ENCODE measurements at regions not wholly inside any gene's neighbourhood (a gene's known extent, or its start where the extent isn't known, plus 50 kb on each side); places are given as distances from the start of the nearest gene placed in this dataset.

- no peak overlapping the region for H3K9ac ChIP-seq (ENCODE audit: low read depth in 1 of 2, low read length in 2 of 2)
- no peak for TF ChIP-seq HNF4A (conservative IDR thresholded peaks at IDR 0.05)
- TF ChIP-seq HNF4G (IDR thresholded peaks at IDR 0.05) = no peak
- no peak for TF ChIP-seq FOXA1 (IDR thresholded peaks at IDR 0.05)
- no peak for TF ChIP-seq ZBTB33 (IDR thresholded peaks at IDR 0.05)
- no peak for TF ChIP-seq JUND (IDR thresholded peaks at IDR 0.05)
- TF ChIP-seq GABPA (IDR thresholded peaks at IDR 0.05 in 1 of 2, conservative IDR thresholded peaks at IDR 0.05 in 1 of 2) = no peak
- no peak for TF ChIP-seq TAF1 (conservative IDR thresholded peaks at IDR 0.05)
- TF ChIP-seq EGR1 (IDR thresholded peaks at IDR 0.05; ENCODE audit: low read depth in 2 of 2) = no peak
- TF ChIP-seq MAX (IDR thresholded peaks at IDR 0.05) = no peak
- no peak for TF ChIP-seq NR2F2 (IDR thresholded peaks at IDR 0.05)
- TF ChIP-seq, protein P1, sequence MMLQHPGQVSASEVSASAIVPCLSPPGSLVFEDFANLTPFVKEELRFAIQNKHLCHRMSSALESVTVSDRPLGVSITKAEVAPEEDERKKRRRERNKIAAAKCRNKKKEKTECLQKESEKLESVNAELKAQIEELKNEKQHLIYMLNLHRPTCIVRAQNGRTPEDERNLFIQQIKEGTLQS (IDR thresholded peaks at IDR 0.05) = no peak
- TF ChIP-seq SP1 (IDR thresholded peaks at IDR 0.05) = no peak
- TF ChIP-seq YY1 (IDR thresholded peaks at IDR 0.05) = no peak
- TF ChIP-seq FOXA2 (IDR thresholded peaks at IDR 0.05) = no peak
- TF ChIP-seq RAD21 (IDR thresholded peaks at IDR 0.05) = no peak
- WGBS = 82% methylated on average over 3 of the region's 3 CpGs
Observed at GRCh38 chr3:74814181-74814580, 199.7 kb upstream of the CNTN3 start.

DNA sequence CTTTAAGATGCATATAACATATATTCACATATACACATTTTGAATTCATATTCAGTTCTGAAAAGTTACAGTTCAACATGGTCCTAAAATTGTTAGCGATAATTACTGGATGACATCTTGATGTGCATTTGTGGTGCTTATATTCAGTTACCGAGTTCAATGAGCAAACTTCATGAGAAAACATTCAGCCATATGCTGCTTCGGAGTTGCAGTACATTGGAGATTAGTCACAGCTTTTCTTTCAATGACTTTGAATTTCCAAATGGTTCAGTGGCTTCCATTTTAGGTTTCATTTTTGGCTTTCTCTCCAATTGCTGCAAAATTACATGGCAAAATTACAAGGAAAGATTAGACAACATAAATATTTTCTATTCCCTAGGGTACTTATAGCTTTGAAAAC is 198.3 kb upstream of the CNTN3 start:
- no peak overlapping the region for H3K27ac ChIP-seq (ENCODE audit: low read depth in 1 of 2, low read length in 2 of 2)
- no peaks in the 10 kb centered on the region for H3K4me1 ChIP-seq (ENCODE audit: control insufficient read depth in 4 of 4, insufficient read depth in 4 of 4, low read length in 3 of 4)
- no peaks in the 10 kb centered on the region for H3K27me3 ChIP-seq (ENCODE audit: control insufficient read depth in 4 of 4, insufficient read depth in 4 of 4, low read length in 3 of 4)
- H3K36me3 ChIP-seq (ENCODE audit: control insufficient read depth in 4 of 4, insufficient read depth in 3 of 4, low read depth in 1 of 4, low read length in 3 of 4) = no peaks in the 10 kb centered on the region
- no peak overlapping the region for H3K9ac ChIP-seq (ENCODE audit: low read depth in 1 of 2, low read length in 2 of 2)
- TF ChIP-seq JUND (IDR thresholded peaks at IDR 0.05) = no peak
- H3K9me3 ChIP-seq (ENCODE audit: control insufficient read depth in 4 of 4, low read length in 3 of 4) = no peaks in the 10 kb centered on the region
- DNase-seq (ENCODE audit: low spot score) = no peak
- WGBS = 88% methylated on average over 3 of the region's 3 CpGs
- H3K4me3 ChIP-seq (ENCODE audit: low read depth in 1 of 3, low read length in 3 of 3) = no peak overlapping the region

More at GRCh38 chr3:74814181-74814580, 199.7 kb upstream of the CNTN3 start:
- Histone ChIP-seq H3K4me3 (ENCODE audit: low read depth in 1 of 3, low read length in 3 of 3) (no peak overlapping the region), H3K27ac (ENCODE audit: low read depth in 1 of 2, low read length in 2 of 2) (no peak overlapping the region), H3K36me3 (ENCODE audit: control insufficient read depth in 4 of 4, insufficient read depth in 3 of 4, low read depth in 1 of 4, low read length in 3 of 4) (no peaks in the 10 kb centered on the region), H3K27me3 (ENCODE audit: control insufficient read depth in 4 of 4, insufficient read depth in 4 of 4, low read length in 3 of 4) (no peaks in the 10 kb centered on the region), H3K4me1 (ENCODE audit: control insufficient read depth in 4 of 4, insufficient read depth in 4 of 4, low read length in 3 of 4) (no peaks in the 10 kb centered on the region), H3K9me3 (ENCODE audit: control insufficient read depth in 4 of 4, low read length in 3 of 4) (no peaks in the 10 kb centered on the region)
- DNase-seq (ENCODE audit: low spot score) = no peak

DNA sequence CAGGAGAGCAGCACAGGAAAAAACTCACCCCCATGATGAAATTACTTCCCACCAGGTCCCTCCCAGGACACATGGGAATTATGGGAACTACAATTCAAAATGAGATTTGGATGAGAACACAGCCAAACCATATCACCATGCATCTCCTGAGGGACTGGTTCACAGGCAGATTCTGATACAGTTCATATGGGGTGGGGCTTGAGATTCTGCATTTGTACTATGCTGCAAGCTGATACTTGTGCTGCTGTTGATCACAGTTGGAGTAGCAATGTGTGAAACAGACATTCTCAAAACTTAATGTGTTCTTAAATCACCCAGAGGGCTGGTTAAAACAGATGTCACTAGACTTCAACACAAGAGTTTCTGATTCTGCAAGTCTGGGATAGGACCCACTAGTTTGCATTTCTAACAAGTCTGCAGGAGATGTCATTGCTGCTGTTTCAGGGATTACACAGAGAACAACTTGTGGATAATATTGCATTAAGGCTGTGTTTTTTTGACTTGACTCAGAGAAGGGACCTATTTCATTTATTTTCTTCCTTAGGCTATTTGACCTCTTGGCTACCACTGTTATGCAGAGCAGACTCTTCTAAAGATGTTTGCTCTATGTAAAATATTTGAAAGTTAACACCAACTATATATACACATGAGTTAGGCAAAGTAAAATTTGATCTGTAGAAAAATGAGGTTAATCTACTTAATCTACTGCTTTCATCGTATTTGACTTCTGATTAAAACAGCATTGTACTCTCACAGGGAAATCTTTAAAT is 194.2 kb upstream of the CNTN3 start:
- no peaks in the 10 kb centered on the region for H3K9me3 ChIP-seq (ENCODE audit: control insufficient read depth in 4 of 4, low read length in 3 of 4)
- 68% methylated on average over 1 of the region's 1 CpG for WGBS
- H3K36me3 ChIP-seq (ENCODE audit: control insufficient read depth in 4 of 4, insufficient read depth in 3 of 4, low read depth in 1 of 4, low read length in 3 of 4) = no peaks in the 10 kb centered on the region
- DNase-seq (ENCODE audit: low spot score) = no peak
- no peak overlapping the region for H3K4me3 ChIP-seq (ENCODE audit: low read depth in 1 of 3, low read length in 3 of 3)
- no peak overlapping the region for H3K27ac ChIP-seq (ENCODE audit: low read depth in 1 of 2, low read length in 2 of 2)
- TF ChIP-seq JUND (IDR thresholded peaks at IDR 0.05) = no peak
- no peak for TF ChIP-seq EGR1 (IDR thresholded peaks at IDR 0.05; ENCODE audit: low read depth in 2 of 2)
- no peak for TF ChIP-seq HNF4A (conservative IDR thresholded peaks at IDR 0.05)
- H3K27me3 ChIP-seq (ENCODE audit: control insufficient read depth in 4 of 4, insufficient read depth in 4 of 4, low read length in 3 of 4) = no peaks in the 10 kb centered on the region
- H3K4me1 ChIP-seq (ENCODE audit: control insufficient read depth in 4 of 4, insufficient read depth in 4 of 4, low read length in 3 of 4) = no peaks in the 10 kb centered on the region
- H3K9ac ChIP-seq (ENCODE audit: low read depth in 1 of 2, low read length in 2 of 2) = no peak overlapping the region

Data from liver (tissue), 7 donors.